NOMO-1 treated with DMSO at 0.1 percent for 48 hours (cell line): ENCODE measurements at regions not wholly inside any gene's neighbourhood (a gene's known extent, or its start where the extent isn't known, plus 50 kb on each side); places are given as distances from the start of the nearest gene placed in this dataset.
"Not testable (repeated sequence)": the region's sequence is repeated elsewhere in the genome, so short reads cannot be mapped to it uniquely, and the experiment has no call there.

Source experiments
- DNase-seq: peaks from one replicate; lab custom pipeline; 2025; ENCODE audit not compliant: unreplicated experiment; lab: John Stamatoyannopoulos, UW

DNA sequence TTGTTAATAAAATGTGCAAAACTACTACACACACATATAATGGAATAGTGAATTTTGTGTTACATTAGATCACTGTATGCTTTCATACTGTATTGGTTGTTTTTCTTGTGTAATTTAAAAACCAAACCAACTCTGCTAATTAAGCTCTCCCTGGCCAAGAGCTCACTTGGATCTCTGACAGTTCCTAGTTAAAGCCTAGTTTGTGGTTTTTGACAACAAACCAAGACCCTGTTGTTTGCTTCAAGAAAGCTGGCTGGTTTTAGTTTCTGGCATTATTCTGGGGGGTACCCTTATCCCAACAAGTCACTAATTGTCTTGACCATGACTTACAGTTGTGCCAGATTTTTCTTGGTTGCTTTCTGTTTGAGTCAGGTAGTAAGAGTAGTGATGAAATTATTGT is 121.4 kb upstream of the CXorf66 start:
- no peak for DNase-seq

DNA sequence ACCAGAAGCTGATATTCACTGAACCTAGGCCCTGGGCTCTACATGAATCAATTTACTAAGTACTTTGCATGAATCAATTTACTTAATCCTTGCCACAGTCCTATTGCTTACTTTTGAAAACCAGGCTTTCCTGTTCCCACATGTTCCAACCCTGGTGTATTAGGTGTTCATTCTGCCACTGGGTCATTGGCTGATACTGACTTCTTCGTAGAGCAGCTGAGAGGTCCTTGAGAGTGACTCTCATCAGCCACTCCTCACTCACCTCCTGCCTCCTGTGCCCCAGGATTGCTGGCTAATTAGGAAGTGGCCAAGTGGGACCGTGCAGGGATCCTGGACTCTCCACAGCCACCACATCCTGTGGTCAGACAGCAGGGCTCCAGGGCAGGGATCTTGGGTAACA is 109.5 kb upstream of the CXorf66 start:
- DNase-seq = not testable (repeated sequence)

DNA sequence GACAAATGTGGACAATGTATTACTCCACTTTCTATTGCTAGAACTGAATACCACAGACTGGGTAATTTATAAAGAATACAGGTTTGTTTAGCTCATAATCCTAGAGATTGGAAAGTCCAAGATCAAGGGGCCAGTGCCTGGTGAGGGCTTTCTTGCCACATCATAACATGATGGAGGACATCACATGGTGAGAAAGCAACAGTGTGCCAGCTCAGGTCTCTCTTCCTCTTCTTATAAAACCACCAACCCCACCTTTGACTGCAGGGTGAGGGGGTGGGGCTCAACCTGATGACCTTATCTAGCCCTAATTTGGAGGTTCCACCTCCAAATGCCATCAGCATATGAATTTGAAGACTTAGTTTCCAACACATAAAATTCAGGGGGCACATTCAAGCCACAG is 105.7 kb upstream of the CXorf66 start:
- no peak for DNase-seq

DNA sequence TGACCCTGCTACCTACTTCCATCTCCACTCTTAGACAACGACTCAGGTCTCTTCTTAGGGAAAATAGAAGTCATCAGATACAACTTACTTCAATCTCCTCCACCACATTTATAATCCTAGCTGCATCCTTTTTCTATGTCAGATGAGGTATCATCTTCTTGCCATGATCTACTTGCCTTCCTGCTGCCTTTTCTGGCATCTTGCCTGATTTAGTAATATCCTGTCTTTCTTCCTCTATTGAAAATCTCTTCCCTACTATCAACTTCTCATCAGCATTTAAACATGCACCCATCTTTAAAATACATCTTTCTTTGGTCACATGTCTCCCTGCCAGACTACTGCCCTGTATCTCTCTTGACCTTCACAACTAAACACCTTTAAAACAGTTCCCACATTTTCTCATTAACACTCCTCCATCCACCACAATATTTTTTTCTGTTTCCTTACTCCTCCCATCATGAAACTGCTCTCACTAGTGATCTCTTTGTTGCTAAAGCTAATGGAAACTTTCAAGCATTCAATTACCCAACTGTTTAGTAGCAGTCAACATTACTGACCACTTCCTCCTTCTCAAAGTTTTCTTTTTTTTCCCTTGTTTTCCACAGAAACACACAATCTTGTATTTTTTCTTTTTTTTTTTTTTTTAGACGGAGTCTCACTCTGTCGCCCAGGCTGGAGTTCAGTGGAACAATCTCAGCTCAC is 100.8 kb upstream of the CXorf66 start:
- DNase-seq = peak; percentile 61

DNA sequence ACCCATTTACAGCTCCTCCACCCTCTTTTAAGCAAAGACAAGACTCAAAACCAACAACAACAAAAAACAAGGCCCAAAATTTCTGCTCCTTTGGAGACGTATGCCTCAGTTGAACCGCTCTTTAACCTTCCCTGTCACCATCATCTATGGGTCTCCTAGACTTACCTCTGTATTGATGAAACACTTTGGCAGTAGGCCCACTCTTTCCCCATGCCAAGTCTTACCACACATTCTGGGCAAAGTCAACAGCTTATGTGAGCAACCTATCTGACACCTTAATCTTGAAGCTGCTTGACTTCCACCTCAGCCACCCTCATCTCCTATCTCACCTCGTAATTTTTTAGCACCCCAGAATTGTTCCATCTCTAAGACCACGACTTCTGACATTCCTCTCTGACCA is 99.7 kb upstream of the CXorf66 start:
- no peak for DNase-seq

DNA sequence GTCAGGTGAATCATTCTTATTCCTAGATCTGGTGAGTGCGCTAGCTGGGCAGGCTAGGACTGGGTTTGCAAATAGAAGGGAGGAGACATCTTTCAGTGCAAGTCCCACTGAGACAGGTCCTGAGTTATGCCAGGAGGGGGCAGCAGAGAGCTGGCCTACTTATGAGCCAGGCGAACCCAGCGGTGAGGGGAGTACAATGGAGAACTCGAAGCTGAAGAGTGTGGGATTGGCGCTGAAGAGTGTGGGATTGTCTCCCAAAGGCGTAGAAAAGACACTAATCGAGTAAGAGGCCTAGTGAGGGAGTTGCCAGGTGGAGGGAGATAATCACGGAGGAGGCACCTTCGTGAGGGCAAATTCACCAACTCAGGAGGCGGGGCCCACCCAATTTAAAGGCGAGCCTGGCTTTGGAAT is 91.7 kb upstream of the CXorf66 start:
- peak; percentile 64 for DNase-seq

DNA sequence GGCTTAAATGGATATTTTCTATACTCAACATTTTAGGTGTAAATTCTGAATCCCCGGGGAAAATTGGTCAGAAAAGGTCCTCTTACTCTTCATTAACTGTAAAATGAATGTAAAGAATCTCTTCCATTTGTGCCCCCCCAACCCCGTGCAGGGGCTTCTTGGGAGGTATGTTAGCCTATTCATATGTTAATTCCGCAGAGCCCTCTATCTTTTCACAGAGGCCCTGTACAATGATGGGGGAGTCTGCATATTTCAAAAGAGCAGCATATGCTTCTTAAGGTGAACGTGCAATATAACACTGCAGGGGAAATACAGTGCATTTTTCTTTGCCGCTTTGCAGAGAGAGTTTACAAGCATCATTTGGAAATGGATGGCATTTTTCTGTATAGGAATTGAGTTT is 88.5 kb upstream of the CXorf66 start:
- no peak for DNase-seq

DNA sequence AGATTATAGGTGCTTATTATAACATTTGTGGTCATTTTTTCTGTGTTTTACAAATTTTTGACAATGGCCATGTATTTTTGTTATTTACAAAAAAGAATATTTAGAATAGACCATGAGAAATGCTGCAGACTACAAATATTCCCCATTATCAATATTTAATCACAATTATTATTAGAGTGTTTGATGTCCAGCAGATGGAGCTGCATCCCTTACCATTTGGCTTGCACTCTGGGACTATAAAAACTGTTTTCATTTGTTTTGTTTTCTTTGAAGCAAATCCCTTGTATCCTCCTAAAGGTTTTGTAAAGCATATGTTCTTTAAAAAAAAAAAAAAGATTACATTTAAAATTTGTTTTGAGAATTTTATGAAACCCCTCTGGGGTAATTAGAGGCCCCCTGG is 85.6 kb upstream of the CXorf66 start:
- no peak for DNase-seq

DNA sequence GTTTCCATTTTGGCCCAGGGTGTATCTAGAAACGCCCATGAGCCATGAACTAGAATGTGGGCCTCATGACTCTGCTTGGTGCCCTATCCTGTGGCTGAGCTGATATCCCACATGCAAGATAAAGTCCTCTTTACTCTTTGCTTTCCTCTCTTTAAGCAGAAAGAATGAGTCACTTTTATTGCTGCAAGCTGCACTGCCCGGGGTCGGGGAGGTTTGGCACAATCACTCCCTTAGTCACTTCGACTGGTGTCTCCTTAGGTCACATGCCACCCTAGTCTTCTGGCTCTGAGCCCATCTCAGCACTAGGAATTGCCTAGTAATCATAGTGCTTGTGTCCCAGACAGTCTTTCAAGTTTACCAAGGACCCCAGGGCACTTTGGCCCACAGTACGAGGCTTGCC is 75.1 kb upstream of the CXorf66 start:
- no peak for DNase-seq

DNA sequence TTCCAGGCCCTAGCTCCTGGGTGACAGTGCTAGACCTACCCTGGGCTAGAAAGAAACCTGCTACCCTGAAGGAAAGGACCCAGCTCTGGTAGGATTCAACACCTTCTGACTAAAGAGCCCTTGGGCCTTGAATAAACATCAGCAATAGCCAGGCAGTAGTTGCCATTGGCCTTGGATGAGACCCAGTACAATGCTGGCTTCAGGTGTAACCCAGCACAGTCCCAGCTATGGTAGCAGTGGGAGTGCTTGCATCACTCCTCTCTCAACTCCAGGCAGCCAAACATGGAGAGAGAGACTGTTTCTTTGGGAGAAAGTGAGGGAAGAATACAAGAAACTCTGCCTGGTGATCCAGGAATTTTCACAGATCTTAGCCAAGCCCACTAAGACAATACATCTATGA is 73.5 kb upstream of the CXorf66 start:
- DNase-seq = no peak

DNA sequence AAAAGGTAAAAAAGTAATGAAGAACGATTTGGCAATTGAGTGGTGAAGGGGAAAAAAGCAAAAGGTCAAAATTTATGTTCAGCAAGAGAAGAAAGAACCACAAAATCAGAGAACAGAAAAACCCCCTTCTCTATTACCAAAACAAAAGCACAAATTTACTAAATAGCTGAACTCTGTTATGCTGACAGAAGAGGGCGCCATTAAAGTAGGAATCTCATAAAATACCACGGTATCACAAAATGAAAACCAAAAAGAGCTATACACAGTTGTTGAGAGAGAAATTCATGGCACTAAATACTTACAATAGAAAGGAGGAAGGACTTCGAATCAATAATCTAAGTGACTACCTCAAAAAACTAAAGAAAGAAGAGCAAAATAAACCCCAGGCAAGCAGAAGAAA is 69.6 kb upstream of the CXorf66 start:
- no peak for DNase-seq

DNA sequence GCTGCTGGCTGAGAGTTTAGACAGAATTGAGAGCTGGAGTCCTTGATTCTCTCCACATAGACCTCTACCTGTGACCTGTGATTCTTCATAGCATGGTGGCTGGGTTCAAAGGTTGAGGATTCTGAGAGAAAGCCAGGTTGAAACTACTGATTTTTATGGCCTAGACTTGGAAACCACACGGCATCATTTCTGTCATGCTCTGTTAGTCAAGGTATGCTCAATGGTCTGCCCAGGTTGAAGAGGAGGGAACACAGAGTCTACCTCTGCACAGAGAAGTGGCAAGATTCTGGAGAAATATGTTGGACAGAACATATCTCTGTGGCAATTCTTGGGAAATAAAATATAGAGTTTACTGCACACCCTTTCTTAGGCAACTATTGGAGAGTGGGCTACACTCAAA is 57.2 kb upstream of the CXorf66 start:
- DNase-seq = no peak

DNA sequence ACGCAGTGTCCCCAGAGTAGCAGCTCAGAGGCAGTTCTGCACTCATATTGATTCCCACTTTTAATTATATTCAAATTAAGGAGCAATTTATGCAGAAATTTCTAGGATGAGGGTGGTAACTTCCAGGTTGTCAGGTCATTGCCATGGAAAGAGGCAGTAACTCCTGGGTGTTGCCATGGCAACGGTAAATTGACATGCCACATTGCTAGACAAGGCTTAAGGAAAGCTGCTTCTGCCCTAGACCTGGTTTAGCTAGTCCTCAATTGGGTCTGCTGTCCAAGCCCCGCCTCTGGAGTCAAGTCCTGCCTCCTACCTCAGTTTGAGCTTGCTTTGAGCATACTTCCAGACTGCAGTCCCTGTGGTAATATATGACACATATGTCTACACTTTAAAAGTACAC is 53.8 kb upstream of the CXorf66 start:
- DNase-seq = not testable (repeated sequence)
